Panc1 (cell line): ENCODE measurements at regions not wholly inside any gene's neighbourhood (a gene's known extent, or its start where the extent isn't known, plus 50 kb on each side); places are given as distances from the start of the nearest gene placed in this dataset.

Experiments used
- ATAC-seq: fragments of 200-7000 bp; cut with Tn5 transposase; 2 replicates; pipeline ENCODE4 v1.9.1; 2020; ENCODE audit warnings: mild to moderate bottlenecking, moderate library complexity
- BruUV-seq: library from RNA; stranded (reverse); fragments of 400-500 nt; replicated peaks from 2 replicates; lab custom pipeline; 2021; lab: Mats Ljungman, UMichigan
- CTCF ChIA-PET: fragments of 300-600 bp; sonication (Branson Sonifier 250); formaldehyde crosslinking; loops from one replicate; lab custom pipeline; 2022; ENCODE audit warnings: antibody characterized with exemption; lab: Charles Lee
- POLR2A ChIA-PET: fragments of 300-600 bp; sonication (Branson Sonifier 250); formaldehyde crosslinking; loops from one replicate; lab custom pipeline; 2022; ENCODE audit warnings: antibody characterized with exemption; lab: Charles Lee
- DNase-seq: peaks from one replicate; pipeline ENCODE4 v3.0.0-alpha.2; 2010; ENCODE audit warnings: low read depth, low spot score
- H3K27ac ChIP-seq: 2 replicates; pipeline ENCODE4 v1.5.1; 2011; ENCODE audit warnings: mild to moderate bottlenecking, low read length, inconsistent platforms
- H3K27me3 ChIP-seq: fragments of 200-500 bp; sonication (Bioruptor generic); 2 replicates; pipeline ENCODE4 v1.6.0; 2014; ENCODE audit warnings: low read length, inconsistent platforms; ENCODE audit not compliant: control insufficient read depth, insufficient read depth
- H3K36me3 ChIP-seq: fragments of 200-500 bp; sonication (Bioruptor generic); 2 replicates; pipeline ENCODE4 v1.5.1; 2014; ENCODE audit warnings: inconsistent platforms, mild to moderate bottlenecking, low read length, moderate library complexity; ENCODE audit not compliant: control insufficient read depth, insufficient read depth
- H3K4me1 ChIP-seq: 2 replicates; pipeline ENCODE4 v1.5.1; 2011; ENCODE audit warnings: inconsistent platforms, mild to moderate bottlenecking, low read length, moderate library complexity; ENCODE audit not compliant: control insufficient read depth, insufficient read depth
- H3K4me3 ChIP-seq, 2 experiments: 2 replicates each; pipeline ENCODE4 v1.5.1; 2011 to 2012; ENCODE audit warnings: low read depth in 2 of 2, low read length in 2 of 2, mild to moderate bottlenecking in 2 of 2, inconsistent platforms in 1 of 2, moderate library complexity in 1 of 2
- H3K9me3 ChIP-seq: fragments of 200-500 bp; sonication (Bioruptor generic); 2 replicates; pipeline ENCODE4 v1.5.1; 2014; ENCODE audit warnings: low read depth, mild to moderate bottlenecking, inconsistent platforms, low read length, moderate library complexity; ENCODE audit not compliant: control insufficient read depth, insufficient read depth
- POLR2AphosphoS5 ChIP-seq: IDR thresholded peaks from 2 replicates; pipeline ENCODE4 v1.6.1; 2012; ENCODE audit warnings: mild to moderate bottlenecking, low read depth, low read length, moderate library complexity
- SIN3A ChIP-seq: IDR thresholded peaks from 2 replicates; pipeline ENCODE4 v1.6.1; 2012; ENCODE audit warnings: low read depth, mild to moderate bottlenecking, low read length, moderate library complexity, borderline replicate concordance; ENCODE audit not compliant: insufficient read depth
- TCF7L2 ChIP-seq: IDR thresholded peaks from 2 replicates; pipeline ENCODE4 v1.6.1; 2011; ENCODE audit warnings: mild to moderate bottlenecking, low read depth, low read length, inconsistent platforms
- in situ Hi-C: cut with HindIII; loops from 2 replicates; pipeline ENCODE4 v1.10.0; 2016; ENCODE audit warnings: low sequenced_read_pairs, low pct_unique_long_range_greater_than_20kb
- intact Hi-C: fragments of 100-400 bp; cut with micrococcal nuclease; formaldehyde crosslinking; loops from one replicate; pipeline ENCODE4 v1.10.0; 2022; ENCODE audit not compliant: unreplicated experiment
- TF ChIP-seq, protein P1 (sequence below): fragments of 450-650 bp; IDR thresholded peaks from 2 replicates; pipeline ENCODE4 v1.5.1; 2017; ENCODE audit warnings: mild to moderate bottlenecking
- TF ChIP-seq, protein P2 (sequence below), 2 experiments: IDR thresholded peaks; 2 replicates each; pipeline ENCODE4 v1.6.1; 2011 to 2012; ENCODE audit warnings: low read depth in 2 of 2, control low read depth in 1 of 2, low read length in 1 of 2, mild to moderate bottlenecking in 1 of 2, moderate library complexity in 1 of 2; ENCODE audit not compliant: insufficient read depth in 1 of 2

DNA sequence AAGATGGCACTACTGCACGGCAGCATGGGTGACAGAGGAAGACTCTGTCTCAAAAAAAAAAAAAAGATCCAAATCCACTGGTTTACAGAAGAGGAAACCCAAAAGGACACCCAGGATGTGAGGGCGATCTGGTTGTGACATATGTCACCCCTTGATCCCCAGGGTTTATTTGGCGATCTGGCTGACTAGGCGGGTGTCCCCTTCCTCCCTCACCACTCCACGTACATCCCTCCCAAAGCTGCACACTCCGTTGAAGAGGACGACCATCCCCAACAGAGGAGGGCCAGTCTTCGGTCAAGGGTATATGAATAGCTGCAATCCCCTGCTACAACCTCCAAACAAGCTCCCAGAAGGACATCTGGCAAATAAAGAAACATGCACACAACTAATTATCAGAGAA lies 111.6 kb downstream of the HTR5A start:
- ChIA-PET CTCF (no interaction called here), POLR2A (no interaction called here)
- no peak overlapping the region for H3K27ac ChIP-seq
- H3K4me3 ChIP-seq: no peak overlapping the region
- no peak for DNase-seq
- intact Hi-C loops: no loop called here
- no peaks in the 10 kb centered on the region for H3K27me3 ChIP-seq
- no TSS peak for BruUV-seq
- TF ChIP-seq POLR2AphosphoS5 (no peak), TCF7L2 (no peak), SIN3A (no peak)
- TF ChIP-seq, protein P1, sequence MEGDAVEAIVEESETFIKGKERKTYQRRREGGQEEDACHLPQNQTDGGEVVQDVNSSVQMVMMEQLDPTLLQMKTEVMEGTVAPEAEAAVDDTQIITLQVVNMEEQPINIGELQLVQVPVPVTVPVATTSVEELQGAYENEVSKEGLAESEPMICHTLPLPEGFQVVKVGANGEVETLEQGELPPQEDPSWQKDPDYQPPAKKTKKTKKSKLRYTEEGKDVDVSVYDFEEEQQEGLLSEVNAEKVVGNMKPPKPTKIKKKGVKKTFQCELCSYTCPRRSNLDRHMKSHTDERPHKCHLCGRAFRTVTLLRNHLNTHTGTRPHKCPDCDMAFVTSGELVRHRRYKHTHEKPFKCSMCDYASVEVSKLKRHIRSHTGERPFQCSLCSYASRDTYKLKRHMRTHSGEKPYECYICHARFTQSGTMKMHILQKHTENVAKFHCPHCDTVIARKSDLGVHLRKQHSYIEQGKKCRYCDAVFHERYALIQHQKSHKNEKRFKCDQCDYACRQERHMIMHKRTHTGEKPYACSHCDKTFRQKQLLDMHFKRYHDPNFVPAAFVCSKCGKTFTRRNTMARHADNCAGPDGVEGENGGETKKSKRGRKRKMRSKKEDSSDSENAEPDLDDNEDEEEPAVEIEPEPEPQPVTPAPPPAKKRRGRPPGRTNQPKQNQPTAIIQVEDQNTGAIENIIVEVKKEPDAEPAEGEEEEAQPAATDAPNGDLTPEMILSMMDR: no peak
- TF ChIP-seq, protein P2, sequence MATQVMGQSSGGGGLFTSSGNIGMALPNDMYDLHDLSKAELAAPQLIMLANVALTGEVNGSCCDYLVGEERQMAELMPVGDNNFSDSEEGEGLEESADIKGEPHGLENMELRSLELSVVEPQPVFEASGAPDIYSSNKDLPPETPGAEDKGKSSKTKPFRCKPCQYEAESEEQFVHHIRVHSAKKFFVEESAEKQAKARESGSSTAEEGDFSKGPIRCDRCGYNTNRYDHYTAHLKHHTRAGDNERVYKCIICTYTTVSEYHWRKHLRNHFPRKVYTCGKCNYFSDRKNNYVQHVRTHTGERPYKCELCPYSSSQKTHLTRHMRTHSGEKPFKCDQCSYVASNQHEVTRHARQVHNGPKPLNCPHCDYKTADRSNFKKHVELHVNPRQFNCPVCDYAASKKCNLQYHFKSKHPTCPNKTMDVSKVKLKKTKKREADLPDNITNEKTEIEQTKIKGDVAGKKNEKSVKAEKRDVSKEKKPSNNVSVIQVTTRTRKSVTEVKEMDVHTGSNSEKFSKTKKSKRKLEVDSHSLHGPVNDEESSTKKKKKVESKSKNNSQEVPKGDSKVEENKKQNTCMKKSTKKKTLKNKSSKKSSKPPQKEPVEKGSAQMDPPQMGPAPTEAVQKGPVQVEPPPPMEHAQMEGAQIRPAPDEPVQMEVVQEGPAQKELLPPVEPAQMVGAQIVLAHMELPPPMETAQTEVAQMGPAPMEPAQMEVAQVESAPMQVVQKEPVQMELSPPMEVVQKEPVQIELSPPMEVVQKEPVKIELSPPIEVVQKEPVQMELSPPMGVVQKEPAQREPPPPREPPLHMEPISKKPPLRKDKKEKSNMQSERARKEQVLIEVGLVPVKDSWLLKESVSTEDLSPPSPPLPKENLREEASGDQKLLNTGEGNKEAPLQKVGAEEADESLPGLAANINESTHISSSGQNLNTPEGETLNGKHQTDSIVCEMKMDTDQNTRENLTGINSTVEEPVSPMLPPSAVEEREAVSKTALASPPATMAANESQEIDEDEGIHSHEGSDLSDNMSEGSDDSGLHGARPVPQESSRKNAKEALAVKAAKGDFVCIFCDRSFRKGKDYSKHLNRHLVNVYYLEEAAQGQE (IDR thresholded peaks at IDR 0.05; ENCODE audit: insufficient read depth in 1 of 2, low read depth in 2 of 2, low read length in 1 of 2): no peak
- in situ Hi-C loops: no loop called here
- ATAC-seq: no peak
- H3K4me1 ChIP-seq: no peaks in the 10 kb centered on the region
- no peaks in the 10 kb centered on the region for H3K36me3 ChIP-seq
- peaks cover 28% of the 10 kb centered on the region; the same call in 1 of the 2 replicates for H3K9me3 ChIP-seq

- Histone ChIP-seq H3K4me1 (no peaks in the 10 kb centered on the region), H3K4me3 (no peak overlapping the region), H3K9me3 (peaks cover 21% of the 10 kb centered on the region; the same call in 1 of the 2 replicates), H3K27me3 (no peaks in the 10 kb centered on the region), H3K27ac (no peak overlapping the region), H3K36me3 (no peaks in the 10 kb centered on the region)
- ATAC-seq (no peak), DNase-seq (no peak)
- CTCF ChIA-PET: no interaction called here
- TF ChIP-seq, protein P2 (IDR thresholded peaks at IDR 0.05; ENCODE audit: insufficient read depth in 1 of 2, low read depth in 2 of 2, low read length in 1 of 2): no peak
- TF ChIP-seq SIN3A: no peak
- intact Hi-C loops (no loop called here), in situ Hi-C loops (no loop called here)
- no TSS peak for BruUV-seq
- POLR2A ChIA-PET: no interaction called here
Observed at GRCh38 chr7:155182406-155182970, 112.4 kb downstream of the HTR5A start.
